Activated effector memory CD4-positive, alpha-beta T cell treated with Interleukin-2 at 50 U/mL for 16 hours (primary cell): ENCODE measurements at regions not wholly inside any gene's neighbourhood (a gene's known extent, or its start where the extent isn't known, plus 50 kb on each side); places are given as distances from the start of the nearest gene placed in this dataset.

Experiments used
- DNase-seq: peaks from one replicate; pipeline ENCODE4 v3.0.0-alpha.2; 2020

- no peak for DNase-seq
Measured at GRCh38 chr2:118658596-118659198, 188.8 kb downstream of the EN1 start.

GRCh38 chr2:118657466-118657865 is 190.0 kb downstream of the EN1 start:
- no peak for DNase-seq

GRCh38 chr2:118654945-118655344 is 192.5 kb downstream of the EN1 start:
- no peak for DNase-seq

- DNase-seq = no peak
Measured at GRCh38 chr2:118650327-118650726, 197.1 kb downstream of the EN1 start.

- no peak for DNase-seq
Measured at GRCh38 chr2:118645876-118646275, 201.6 kb downstream of the EN1 start.

GRCh38 chr2:118644190-118644589 is 203.3 kb downstream of the EN1 start:
- DNase-seq = no peak

- no peak for DNase-seq
Measured at GRCh38 chr2:118643294-118643693, 204.2 kb downstream of the EN1 start.

- no peak for DNase-seq
Measured at GRCh38 chr2:118642501-118642900, 204.9 kb downstream of the EN1 start.

GRCh38 chr2:118641711-118642110 is 205.7 kb downstream of the EN1 start:
- DNase-seq = no peak

GRCh38 chr2:118639371-118639770 is 208.1 kb downstream of the EN1 start:
- DNase-seq = no peak

- DNase-seq = no peak
Measured at GRCh38 chr2:118638453-118638852, 209.0 kb downstream of the EN1 start.

- DNase-seq = no peak
Measured at GRCh38 chr2:118635891-118636290, 211.6 kb downstream of the EN1 start.

- DNase-seq = no peak
Measured at GRCh38 chr2:118634876-118635275, 212.6 kb downstream of the EN1 start.

GRCh38 chr2:118633371-118634018 is 214.0 kb downstream of the EN1 start:
- no peak for DNase-seq

GRCh38 chr2:118632921-118633320 is 214.5 kb downstream of the EN1 start:
- DNase-seq = no peak

- DNase-seq = no peak
Measured at GRCh38 chr2:118627156-118627555, 220.3 kb downstream of the EN1 start.

- no peak for DNase-seq
Measured at GRCh38 chr2:118622913-118623312, 224.5 kb downstream of the EN1 start.

GRCh38 chr2:118622108-118622507 is 225.3 kb downstream of the EN1 start:
- DNase-seq = no peak

- DNase-seq = no peak
Measured at GRCh38 chr2:118618279-118618678, 229.2 kb downstream of the EN1 start.

GRCh38 chr2:118616432-118616831 is 231.0 kb downstream of the EN1 start:
- DNase-seq = no peak

GRCh38 chr2:118614841-118615271 is 232.6 kb downstream of the EN1 start:
- no peak for DNase-seq

- no peak for DNase-seq
Measured at GRCh38 chr2:118613737-118614136, 233.7 kb downstream of the EN1 start.

GRCh38 chr2:118611691-118612090 is 235.8 kb downstream of the EN1 start:
- no peak for DNase-seq

- no peak for DNase-seq
Measured at GRCh38 chr2:118609138-118609537, 238.3 kb downstream of the EN1 start.

GRCh38 chr2:118607641-118608040 is 239.8 kb downstream of the EN1 start:
- no peak for DNase-seq
